A673 (cell line): ENCODE measurements at regions not wholly inside any gene's neighbourhood (a gene's known extent, or its start where the extent isn't known, plus 50 kb on each side); places are given as distances from the start of the nearest gene placed in this dataset.

ENCODE experiments used
- BruUV-seq: library from RNA; stranded (reverse); fragments of 400-500 nt; replicated peaks from 2 replicates; lab custom pipeline; 2021; lab: Mats Ljungman, UMichigan
- CTCF ChIA-PET: fragments of 300-600 bp; sonication (Branson Sonifier 250); formaldehyde crosslinking; loops from one replicate; lab custom pipeline; 2022; ENCODE audit warnings: antibody characterized with exemption; lab: Charles Lee
- POLR2A ChIA-PET: fragments of 300-600 bp; sonication (Branson Sonifier 250); formaldehyde crosslinking; loops from one replicate; lab custom pipeline; 2022; ENCODE audit warnings: antibody characterized with exemption; ENCODE audit not compliant: low non-redundant PET; lab: Charles Lee
- DNase-seq: peaks from one replicate; pipeline ENCODE4 v3.0.0-alpha.2; 2015; ENCODE audit warnings: low spot score
- H3K27ac ChIP-seq: fragments of 200-600 bp; sonication (generic); 2 replicates; pipeline ENCODE4 v1.5.1; 2016; ENCODE audit warnings: mixed run types, low read depth, mild to moderate bottlenecking, mixed read lengths, antibody characterized with exemption, low read length; ENCODE audit not compliant: poor library complexity, severe bottlenecking
- H3K27me3 ChIP-seq: fragments of 200-600 bp; sonication (generic); replicated peaks from 2 replicates; pipeline ENCODE4 v1.6.1; 2017; ENCODE audit warnings: mixed run types, low read depth, mild to moderate bottlenecking, mixed read lengths, antibody characterized with exemption, low read length; ENCODE audit not compliant: insufficient read depth, poor library complexity
- H3K36me3 ChIP-seq: fragments of 200-600 bp; sonication (generic); 2 replicates; pipeline ENCODE4 v1.6.1; 2016; ENCODE audit warnings: mixed run types, mild to moderate bottlenecking, mixed read lengths, antibody characterized with exemption, low read length; ENCODE audit not compliant: insufficient read depth, poor library complexity, severe bottlenecking
- H3K4me1 ChIP-seq: fragments of 200-600 bp; sonication (generic); 2 replicates; pipeline ENCODE4 v1.6.1; 2017; ENCODE audit warnings: mixed run types, mild to moderate bottlenecking, mixed read lengths, antibody characterized with exemption, low read length; ENCODE audit not compliant: insufficient read depth, poor library complexity, severe bottlenecking
- H3K4me3 ChIP-seq: fragments of 200-600 bp; sonication (generic); 2 replicates; pipeline ENCODE4 v1.5.1; 2016; ENCODE audit warnings: low read depth, mixed run types, mild to moderate bottlenecking, mixed read lengths, low read length; ENCODE audit not compliant: poor library complexity, severe bottlenecking
- H3K9me3 ChIP-seq: fragments of 200-600 bp; sonication (generic); 2 replicates; pipeline ENCODE4 v1.6.1; 2016; ENCODE audit warnings: mixed run types, low read depth, mild to moderate bottlenecking, mixed read lengths, antibody characterized with exemption, low read length; ENCODE audit not compliant: poor library complexity, severe bottlenecking
- EZH2 ChIP-seq: fragments of 200-600 bp; sonication (generic); IDR thresholded peaks from 2 replicates; pipeline ENCODE4 v1.6.1; 2017; ENCODE audit warnings: borderline replicate concordance, low read depth, mild to moderate bottlenecking, mixed read lengths, antibody characterized with exemption, low read length; ENCODE audit not compliant: poor library complexity, severe bottlenecking
- intact Hi-C: fragments of 100-400 bp; cut with micrococcal nuclease; formaldehyde crosslinking; loops from one replicate; pipeline ENCODE4 v1.10.0; 2022; ENCODE audit not compliant: unreplicated experiment
- TF ChIP-seq, protein P1 (sequence below): fragments of 300-800, 200-600 bp; sonication (generic); conservative IDR thresholded peaks from 2 replicates; pipeline ENCODE4 v1.5.1; 2017; ENCODE audit warnings: low read depth, mild to moderate bottlenecking, antibody characterized with exemption, low read length, moderate library complexity, mixed read lengths

- no peaks in the 10 kb centered on the region for H3K36me3 ChIP-seq
- peaks cover 24% of the 10 kb centered on the region for H3K27me3 ChIP-seq
- no peaks in the 10 kb centered on the region for H3K4me1 ChIP-seq
- TF ChIP-seq, protein P1, sequence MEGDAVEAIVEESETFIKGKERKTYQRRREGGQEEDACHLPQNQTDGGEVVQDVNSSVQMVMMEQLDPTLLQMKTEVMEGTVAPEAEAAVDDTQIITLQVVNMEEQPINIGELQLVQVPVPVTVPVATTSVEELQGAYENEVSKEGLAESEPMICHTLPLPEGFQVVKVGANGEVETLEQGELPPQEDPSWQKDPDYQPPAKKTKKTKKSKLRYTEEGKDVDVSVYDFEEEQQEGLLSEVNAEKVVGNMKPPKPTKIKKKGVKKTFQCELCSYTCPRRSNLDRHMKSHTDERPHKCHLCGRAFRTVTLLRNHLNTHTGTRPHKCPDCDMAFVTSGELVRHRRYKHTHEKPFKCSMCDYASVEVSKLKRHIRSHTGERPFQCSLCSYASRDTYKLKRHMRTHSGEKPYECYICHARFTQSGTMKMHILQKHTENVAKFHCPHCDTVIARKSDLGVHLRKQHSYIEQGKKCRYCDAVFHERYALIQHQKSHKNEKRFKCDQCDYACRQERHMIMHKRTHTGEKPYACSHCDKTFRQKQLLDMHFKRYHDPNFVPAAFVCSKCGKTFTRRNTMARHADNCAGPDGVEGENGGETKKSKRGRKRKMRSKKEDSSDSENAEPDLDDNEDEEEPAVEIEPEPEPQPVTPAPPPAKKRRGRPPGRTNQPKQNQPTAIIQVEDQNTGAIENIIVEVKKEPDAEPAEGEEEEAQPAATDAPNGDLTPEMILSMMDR: no peak
- no peak for TF ChIP-seq EZH2
- POLR2A ChIA-PET: no interaction called here
- intact Hi-C loops: no loop called here
- no TSS peak for BruUV-seq
- CTCF ChIA-PET: no interaction called here
- DNase-seq: no peak
- no peak overlapping the region for H3K4me3 ChIP-seq
- no peak overlapping the region for H3K27ac ChIP-seq
- H3K9me3 ChIP-seq: no peaks in the 10 kb centered on the region
These were observed 118.0 kb downstream of the RASSF10 start for GRCh38 chr11:13127161-13127560.

DNA sequence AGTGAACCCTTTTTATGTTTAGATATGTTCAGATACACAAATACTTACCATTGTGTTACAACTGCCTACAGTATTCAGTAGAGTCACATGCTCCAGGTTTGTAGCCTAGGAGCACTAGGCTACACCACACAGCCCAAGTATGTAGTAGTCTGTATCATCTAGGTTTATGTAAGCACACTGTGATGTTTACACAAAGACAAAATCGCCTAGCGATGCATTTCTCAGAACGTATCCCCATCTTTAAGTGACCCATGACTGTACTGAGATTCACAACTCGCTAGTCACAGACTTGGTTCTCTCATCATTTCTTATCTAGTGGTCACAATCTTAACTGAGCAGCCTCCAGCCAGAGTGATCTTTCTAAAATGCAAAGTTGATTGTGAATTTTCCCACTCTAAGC lies 119.2 kb downstream of the RASSF10 start:
- no peak for TF ChIP-seq EZH2
- TF ChIP-seq, protein P1: no peak
- ChIA-PET CTCF (no interaction called here), POLR2A (no interaction called here)
- no peak overlapping the region for H3K4me3 ChIP-seq
- intact Hi-C loops: no loop called here
- no peak overlapping the region for H3K27ac ChIP-seq
- no peaks in the 10 kb centered on the region for H3K9me3 ChIP-seq
- no TSS peak for BruUV-seq
- H3K27me3 ChIP-seq: peaks cover 33% of the 10 kb centered on the region
- DNase-seq: no peak
- no peaks in the 10 kb centered on the region for H3K4me1 ChIP-seq
- no peaks in the 10 kb centered on the region for H3K36me3 ChIP-seq

GRCh38 chr11:13134066-13134465 lies 125.0 kb downstream of the RASSF10 start:
- DNase-seq: no peak
- TF ChIP-seq EZH2: no peak
- TF ChIP-seq, protein P1: no peak
- H3K27me3 ChIP-seq: peaks cover 18% of the 10 kb centered on the region
- ChIA-PET CTCF (no interaction called here), POLR2A (no interaction called here)
- H3K9me3 ChIP-seq: no peaks in the 10 kb centered on the region
- intact Hi-C loops: no loop called here
- no peak overlapping the region for H3K27ac ChIP-seq
- no peaks in the 10 kb centered on the region for H3K36me3 ChIP-seq
- no peak overlapping the region for H3K4me3 ChIP-seq
- BruUV-seq: no TSS peak
- no peaks in the 10 kb centered on the region for H3K4me1 ChIP-seq
